ENCODE measurements at regions not wholly inside any gene's neighbourhood (a gene's known extent, or its start where the extent isn't known, plus 50 kb on each side); places are given as distances from the start of the nearest gene placed in this dataset.

DNA sequence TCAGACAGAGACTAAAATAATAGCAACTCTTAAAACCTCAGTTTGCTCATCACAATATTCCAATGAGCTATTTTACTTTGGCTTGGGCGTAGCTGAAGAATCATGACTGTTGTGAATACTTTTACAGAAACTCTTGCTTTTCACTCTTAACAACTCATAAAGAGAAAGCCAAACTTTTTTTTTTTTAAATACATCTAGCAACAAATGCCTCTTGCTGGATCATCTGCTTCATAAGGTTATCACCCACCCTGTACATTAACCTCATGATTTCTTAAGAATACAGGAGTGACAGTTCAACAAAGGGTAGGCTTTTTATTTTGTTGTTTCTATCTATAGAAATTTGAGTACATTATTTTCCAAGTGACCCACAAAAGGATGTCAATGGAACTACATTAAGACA is 307.4 kb upstream of the DDHD1 start:
- H3K27ac ChIP-seq (ENCODE audit: low read depth, low read length, poor library complexity, severe bottlenecking): no peak overlapping the region
- no peaks in the 10 kb centered on the region for H4K20me1 ChIP-seq (ENCODE audit: insufficient read depth, low read length)
- no peaks in the 10 kb centered on the region for H3K27me3 ChIP-seq (ENCODE audit: insufficient read depth, low read length)
- no peak overlapping the region for H3K4me2 ChIP-seq (ENCODE audit: low read length)
- no peaks in the 10 kb centered on the region for H3K9me3 ChIP-seq (ENCODE audit: low read length)
- no peak overlapping the region for H3K4me3 ChIP-seq (ENCODE audit: low read depth, low read length, poor library complexity, severe bottlenecking)
- H2AFZ ChIP-seq (ENCODE audit: low read length): no peak overlapping the region
- H3K9ac ChIP-seq (ENCODE audit: low read length): no peak overlapping the region
- TF ChIP-seq EZH2 (IDR thresholded peaks at IDR 0.05; ENCODE audit: borderline replicate concordance, low read length): no peak
- TF ChIP-seq, protein P1, sequence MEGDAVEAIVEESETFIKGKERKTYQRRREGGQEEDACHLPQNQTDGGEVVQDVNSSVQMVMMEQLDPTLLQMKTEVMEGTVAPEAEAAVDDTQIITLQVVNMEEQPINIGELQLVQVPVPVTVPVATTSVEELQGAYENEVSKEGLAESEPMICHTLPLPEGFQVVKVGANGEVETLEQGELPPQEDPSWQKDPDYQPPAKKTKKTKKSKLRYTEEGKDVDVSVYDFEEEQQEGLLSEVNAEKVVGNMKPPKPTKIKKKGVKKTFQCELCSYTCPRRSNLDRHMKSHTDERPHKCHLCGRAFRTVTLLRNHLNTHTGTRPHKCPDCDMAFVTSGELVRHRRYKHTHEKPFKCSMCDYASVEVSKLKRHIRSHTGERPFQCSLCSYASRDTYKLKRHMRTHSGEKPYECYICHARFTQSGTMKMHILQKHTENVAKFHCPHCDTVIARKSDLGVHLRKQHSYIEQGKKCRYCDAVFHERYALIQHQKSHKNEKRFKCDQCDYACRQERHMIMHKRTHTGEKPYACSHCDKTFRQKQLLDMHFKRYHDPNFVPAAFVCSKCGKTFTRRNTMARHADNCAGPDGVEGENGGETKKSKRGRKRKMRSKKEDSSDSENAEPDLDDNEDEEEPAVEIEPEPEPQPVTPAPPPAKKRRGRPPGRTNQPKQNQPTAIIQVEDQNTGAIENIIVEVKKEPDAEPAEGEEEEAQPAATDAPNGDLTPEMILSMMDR (IDR thresholded peaks at IDR 0.05; ENCODE audit: low read length): no peak
- no peaks in the 10 kb centered on the region for H3K4me1 ChIP-seq (ENCODE audit: insufficient read depth, low read length, severe bottlenecking)
- no peaks in the 10 kb centered on the region for H3K36me3 ChIP-seq (ENCODE audit: insufficient read depth, low read length)
- H3K79me2 ChIP-seq (ENCODE audit: insufficient read depth, low read length): no peaks in the 10 kb centered on the region
- H3K9me2 ChIP-seq (ENCODE audit: low read depth, low read length): no peaks in the 10 kb centered on the region
- no peaks in the 10 kb centered on the region for H3F3A ChIP-seq (ENCODE audit: insufficient read depth, low read length)

DNA sequence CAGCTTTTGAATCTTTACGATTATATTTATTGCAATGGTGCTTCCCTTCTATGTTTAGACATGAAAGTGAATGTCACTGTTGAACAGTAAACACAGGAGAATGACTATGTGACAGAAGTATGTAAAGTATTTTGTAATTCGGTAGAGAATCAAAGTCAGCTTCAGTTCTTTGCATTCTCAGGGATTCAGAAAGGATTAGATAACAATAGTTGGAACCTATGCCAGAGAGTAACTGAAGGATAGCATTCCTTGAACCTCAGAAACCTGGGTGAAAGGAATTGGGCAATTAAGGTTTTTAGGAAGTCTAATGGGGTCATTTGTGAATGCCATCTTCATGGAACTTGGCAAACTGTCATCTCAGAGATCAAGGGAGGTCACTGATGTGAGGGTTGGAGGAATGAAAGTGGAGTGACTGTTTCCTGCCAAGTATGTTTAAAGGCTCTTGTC is 305.3 kb upstream of the DDHD1 start:
- Histone ChIP-seq H3K4me2 (ENCODE audit: low read length) (no peak overlapping the region), H3K27me3 (ENCODE audit: insufficient read depth, low read length) (no peaks in the 10 kb centered on the region), H3K27ac (ENCODE audit: low read depth, low read length, poor library complexity, severe bottlenecking) (no peak overlapping the region), H3K9ac (ENCODE audit: low read length) (no peak overlapping the region), H3K9me2 (ENCODE audit: low read depth, low read length) (no peaks in the 10 kb centered on the region), H2AFZ (ENCODE audit: low read length) (no peak overlapping the region), H3F3A (ENCODE audit: insufficient read depth, low read length) (no peaks in the 10 kb centered on the region), H3K4me1 (ENCODE audit: insufficient read depth, low read length, severe bottlenecking) (no peaks in the 10 kb centered on the region), H4K20me1 (ENCODE audit: insufficient read depth, low read length) (no peaks in the 10 kb centered on the region), H3K4me3 (ENCODE audit: low read depth, low read length, poor library complexity, severe bottlenecking) (no peak overlapping the region), H3K36me3 (ENCODE audit: insufficient read depth, low read length) (no peaks in the 10 kb centered on the region), H3K9me3 (ENCODE audit: low read length) (no peaks in the 10 kb centered on the region), H3K79me2 (ENCODE audit: insufficient read depth, low read length) (no peaks in the 10 kb centered on the region)
- TF ChIP-seq, protein P1 (IDR thresholded peaks at IDR 0.05; ENCODE audit: low read length): no peak
- TF ChIP-seq EZH2 (IDR thresholded peaks at IDR 0.05; ENCODE audit: borderline replicate concordance, low read length): no peak

GRCh38 chr14:53456931-53457330 is 303.8 kb upstream of the DDHD1 start:
- H3K27ac ChIP-seq (ENCODE audit: low read depth, low read length, poor library complexity, severe bottlenecking): no peak overlapping the region
- H3K9me2 ChIP-seq (ENCODE audit: low read depth, low read length): no peaks in the 10 kb centered on the region

More at GRCh38 chr14:53456931-53457330, 303.8 kb upstream of the DDHD1 start:
- no peaks in the 10 kb centered on the region for H3K36me3 ChIP-seq (ENCODE audit: insufficient read depth, low read length)
- no peaks in the 10 kb centered on the region for H3K4me1 ChIP-seq (ENCODE audit: insufficient read depth, low read length, severe bottlenecking)
- H3K9ac ChIP-seq (ENCODE audit: low read length): no peak overlapping the region
- H3K79me2 ChIP-seq (ENCODE audit: insufficient read depth, low read length): no peaks in the 10 kb centered on the region
- H2AFZ ChIP-seq (ENCODE audit: low read length): no peak overlapping the region
- H3K4me2 ChIP-seq (ENCODE audit: low read length): no peak overlapping the region
- no peak overlapping the region for H3K4me3 ChIP-seq (ENCODE audit: low read depth, low read length, poor library complexity, severe bottlenecking)
- no peaks in the 10 kb centered on the region for H3F3A ChIP-seq (ENCODE audit: insufficient read depth, low read length)
- no peaks in the 10 kb centered on the region for H4K20me1 ChIP-seq (ENCODE audit: insufficient read depth, low read length)
- H3K9me3 ChIP-seq (ENCODE audit: low read length): no peaks in the 10 kb centered on the region
- TF ChIP-seq, protein P1 (IDR thresholded peaks at IDR 0.05; ENCODE audit: low read length): no peak
- no peak for TF ChIP-seq EZH2 (IDR thresholded peaks at IDR 0.05; ENCODE audit: borderline replicate concordance, low read length)
- no peaks in the 10 kb centered on the region for H3K27me3 ChIP-seq (ENCODE audit: insufficient read depth, low read length)
